Heart left ventricle (tissue), 16 donors: ENCODE measurements at regions not wholly inside any gene's neighbourhood (a gene's known extent, or its start where the extent isn't known, plus 50 kb on each side); places are given as distances from the start of the nearest gene placed in this dataset.
"Not testable (repeated sequence)": the region's sequence is repeated elsewhere in the genome, so short reads cannot be mapped to it uniquely, and the experiment has no call there.

Source experiments
- ATAC-seq, 4 donors: fragments of 200-7000 bp; cut with Tn5 transposase; one replicate each; pipeline ENCODE4 v1.9.1; 2020 to 2022; ENCODE audit warnings: moderate library complexity in 4 of 4, mild to moderate bottlenecking in 3 of 4, moderate number of reproducible peaks in 1 of 4
- DNase-seq, 5 donors: peaks; one replicate each; pipeline ENCODE4 v3.0.0-alpha.2; 2020
- H3K27ac ChIP-seq, 12 donors: fragments of 200-600 bp; sonication (generic) in 4 of 12; one replicate each; pipeline versions ENCODE4 v1.5.0 to v1.8.0; 2016 to 2022; ENCODE audit warnings: mild to moderate bottlenecking in 2 of 12
- H3K27me3 ChIP-seq, 9 donors: fragments of 200-600 bp; sonication (generic) in 2 of 9; one replicate each; pipeline versions ENCODE4 v1.5.1 to v1.8.0; 2016 to 2022; ENCODE audit warnings: mild to moderate bottlenecking in 3 of 9
- H3K36me3 ChIP-seq, 9 donors: fragments of 200-600 bp; sonication (generic) in 2 of 9; one replicate each; pipeline versions ENCODE4 v1.5.0 to v1.8.0; 2018 to 2022; ENCODE audit warnings: mild to moderate bottlenecking in 2 of 9
- H3K4me1 ChIP-seq, 12 donors: fragments of 200-600 bp; sonication (generic) in 4 of 12; one replicate each; pipeline versions ENCODE4 v1.5.0 to v1.8.0; 2016 to 2022; ENCODE audit warnings: mild to moderate bottlenecking in 3 of 12
- H3K4me3 ChIP-seq, 12 donors: fragments of 200-600 bp; sonication (generic) in 4 of 12; one replicate each; pipeline versions ENCODE4 v1.5.0 to v1.8.0; 2017 to 2022; ENCODE audit warnings: mild to moderate bottlenecking in 9 of 12, moderate library complexity in 4 of 12
- H3K9me3 ChIP-seq, 12 donors: fragments of 200-600 bp; sonication (generic) in 4 of 12; one replicate each; pipeline versions ENCODE4 v1.5.0 to v1.8.0; 2016 to 2022; ENCODE audit warnings: mild to moderate bottlenecking in 1 of 12
- POLR2A ChIP-seq, 2 donors: fragments of 450-650 bp; IDR thresholded peaks; one replicate each; pipeline ENCODE4 v1.6.1; 2017; ENCODE audit warnings: antibody characterized with exemption in 2 of 2, mild to moderate bottlenecking in 2 of 2, moderate library complexity in 2 of 2
- WGBS, 4 donors: extraction: QIAGEN DNeasy Blood & Tissue Kit in 2 of 4; methylation state at CpG; one replicate each; pipeline versions ENCODE4 v1.1.5 to v1.1.7; 2013 to 2018; 5-methylcytosine and 5-hydroxymethylcytosine counted together
- intact Hi-C, 10 donors: fragments of 100-400 bp; cut with DNase I; formaldehyde crosslinking; loops; one replicate each; pipeline versions ENCODE4 v1.11.1 to v1.14.2; 2022
- TF ChIP-seq, protein P1 (sequence below), 12 donors: fragments of 200-600 bp; sonication (generic) in 4 of 12; IDR thresholded peaks; one replicate each; pipeline versions ENCODE4 v1.5.0 to v1.8.0; 2018 to 2022; ENCODE audit warnings: antibody characterized with exemption in 12 of 12, mild to moderate bottlenecking in 5 of 12
- donor health status: ischemic (EF 13 %, LVEDD 7.1; RV severe dilation, severe dysfunction).
- donor health status: healthy with polysubstance abuse.
- donor health status: DM: no; HTN: yes; CAD: no.
- donor health status: DM: no; HTN: no; CAD: no.
- donor health status: ischemic (EF 25% LVEDD 6.9; RV normal size, moderate dysfunction).
- donor health status: ischemic (EF 25% LVEDD 5.7; RV mildly dilated, moderate dysfunction).
- donor health status: healthy.
- donor health status: DM: yes; HTN: yes; CAD: no.
- donor health status: ischemic (EF 35%, LVEDD 5.7; RV mildly dilated, moderate dysfunction).
- donor health status: nonischemic (EF 11% LVEDD 7.7; RV severe dilation, severe dysfunction).
- donor health status: DM: yes; HTN: yes; CAD: no.
- donor health status: PGD.
- donor health status: ischemic (EF 29% LVEDD 5.4; RV normal size, mild dysfunction).
- donor health status: nonischemic (EF 23%, LVEDD 6.1; RV moderate dilation, normal function).

DNA sequence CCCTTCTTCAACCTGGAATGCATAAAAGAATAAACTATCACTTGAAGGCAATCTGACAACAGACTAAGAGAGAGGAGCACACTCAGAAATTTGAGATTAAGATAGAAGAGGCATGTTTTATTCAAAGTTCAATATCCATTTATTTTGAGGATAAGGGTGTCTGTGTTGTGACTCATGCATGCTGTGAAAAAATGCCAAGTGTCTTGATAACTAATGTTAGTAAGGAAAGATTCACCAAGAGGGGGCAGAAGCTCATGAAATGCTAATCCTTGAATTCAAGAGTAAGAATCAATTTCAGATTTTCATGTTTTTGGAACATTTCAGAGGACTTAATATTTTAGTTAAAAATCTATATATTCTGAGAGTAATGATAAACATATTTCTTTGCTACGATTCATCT, 94.0 kb downstream of the IFI44 start:
- 61 to 69% (median 66%) methylated on average over 1 of the region's 1 CpG for WGBS, 4 donors
- Histone ChIP-seq H3K27me3 (no peaks in the 10 kb centered on the region), H3K36me3 (no peaks in the 10 kb centered on the region), H3K4me3 (no peak overlapping the region), H3K9me3 (peaks cover 0 to under 1% (median 0%) of the 10 kb centered on the region in 12 donors), H3K4me1 (no peaks in the 10 kb centered on the region), H3K27ac (no peak overlapping the region)
- ATAC-seq (no peak), DNase-seq (no peak)
- intact Hi-C loops, result no loop called here
- TF ChIP-seq, protein P1, sequence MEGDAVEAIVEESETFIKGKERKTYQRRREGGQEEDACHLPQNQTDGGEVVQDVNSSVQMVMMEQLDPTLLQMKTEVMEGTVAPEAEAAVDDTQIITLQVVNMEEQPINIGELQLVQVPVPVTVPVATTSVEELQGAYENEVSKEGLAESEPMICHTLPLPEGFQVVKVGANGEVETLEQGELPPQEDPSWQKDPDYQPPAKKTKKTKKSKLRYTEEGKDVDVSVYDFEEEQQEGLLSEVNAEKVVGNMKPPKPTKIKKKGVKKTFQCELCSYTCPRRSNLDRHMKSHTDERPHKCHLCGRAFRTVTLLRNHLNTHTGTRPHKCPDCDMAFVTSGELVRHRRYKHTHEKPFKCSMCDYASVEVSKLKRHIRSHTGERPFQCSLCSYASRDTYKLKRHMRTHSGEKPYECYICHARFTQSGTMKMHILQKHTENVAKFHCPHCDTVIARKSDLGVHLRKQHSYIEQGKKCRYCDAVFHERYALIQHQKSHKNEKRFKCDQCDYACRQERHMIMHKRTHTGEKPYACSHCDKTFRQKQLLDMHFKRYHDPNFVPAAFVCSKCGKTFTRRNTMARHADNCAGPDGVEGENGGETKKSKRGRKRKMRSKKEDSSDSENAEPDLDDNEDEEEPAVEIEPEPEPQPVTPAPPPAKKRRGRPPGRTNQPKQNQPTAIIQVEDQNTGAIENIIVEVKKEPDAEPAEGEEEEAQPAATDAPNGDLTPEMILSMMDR (IDR thresholded peaks at IDR 0.05), result no peak
- no peak for TF ChIP-seq POLR2A (IDR thresholded peaks at IDR 0.05)

DNA sequence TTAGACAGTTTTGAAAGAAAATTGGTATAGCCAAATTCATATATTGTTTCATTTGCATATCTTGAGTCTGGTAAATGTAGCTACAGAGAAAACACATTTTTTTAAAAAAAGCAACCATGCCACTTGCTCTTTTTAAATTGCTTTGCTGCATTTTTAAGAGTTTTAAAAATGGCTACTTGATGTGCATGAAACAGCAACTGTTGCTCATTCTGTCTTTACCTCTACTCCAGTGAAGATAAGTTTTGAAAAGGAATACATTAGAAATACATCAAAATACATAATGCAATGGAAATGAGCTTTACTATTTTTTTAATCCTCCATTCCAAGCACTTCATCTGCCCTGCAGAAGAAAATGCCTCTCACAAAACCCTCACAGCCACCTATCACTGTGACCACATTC, 95.5 kb downstream of the IFI44 start:
- ATAC-seq (no peak), DNase-seq (no peak)
- Histone ChIP-seq H3K4me1 (no peaks in the 10 kb centered on the region), H3K36me3 (no peaks in the 10 kb centered on the region), H3K27ac (no peak overlapping the region), H3K9me3 (no peaks in the 10 kb centered on the region), H3K27me3 (no peaks in the 10 kb centered on the region), H3K4me3 (no peak overlapping the region)
- intact Hi-C loops, result no loop called here
- TF ChIP-seq POLR2A (IDR thresholded peaks at IDR 0.05), result no peak
- TF ChIP-seq, protein P1 (IDR thresholded peaks at IDR 0.05), result no peak

DNA sequence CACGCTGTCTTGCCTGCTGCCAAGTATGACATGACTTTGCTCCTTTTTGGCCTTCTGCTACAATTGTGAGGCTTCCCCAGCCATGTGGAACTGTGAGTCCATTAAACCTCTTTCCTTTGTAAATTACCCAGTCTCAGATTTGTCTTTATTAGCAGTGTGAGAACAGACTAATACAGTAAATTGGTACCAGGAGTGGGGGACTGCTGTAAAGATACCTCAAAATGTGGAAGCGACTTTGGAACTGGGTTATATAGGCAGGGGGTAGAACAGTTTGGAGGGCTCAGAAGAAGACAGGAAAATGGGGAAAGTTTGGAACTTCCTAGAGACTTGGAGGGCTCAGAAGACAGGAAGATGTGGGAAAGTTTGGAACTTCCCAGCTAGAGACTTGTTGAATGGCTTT, 104.0 kb downstream of the IFI44 start:
- H3K36me3 ChIP-seq, H3K27ac ChIP-seq, H3K9me3 ChIP-seq, H3K4me1 ChIP-seq, DNase-seq, H3K4me3 ChIP-seq, H3K27me3 ChIP-seq, intact Hi-C loops, ATAC-seq: not testable (repeated sequence)
- 66 to 86% (median 75%) methylated on average over 2 of the region's 2 CpGs for WGBS, 4 donors

DNA sequence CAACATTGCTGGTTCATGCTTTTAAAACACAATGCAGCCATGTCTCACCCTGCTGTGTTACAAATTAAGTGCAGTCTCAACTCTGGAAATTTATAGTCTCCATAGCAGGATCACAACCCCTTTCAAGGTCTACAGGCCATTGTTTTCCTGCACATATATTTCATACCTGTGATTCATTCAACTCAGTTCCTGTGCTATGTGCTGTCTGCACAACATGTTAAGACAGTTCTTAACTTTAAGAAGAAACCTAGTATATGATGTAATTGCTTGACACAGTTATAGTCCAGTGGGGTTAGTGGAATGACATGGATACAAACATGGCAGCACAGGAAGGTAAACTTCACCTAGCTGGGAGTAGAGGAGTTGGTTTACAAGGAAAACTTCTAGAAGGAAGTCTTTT, 106.4 kb downstream of the IFI44 start:
- intact Hi-C loops, result no loop called here
- TF ChIP-seq, protein P1 (IDR thresholded peaks at IDR 0.05), result no peak
- no peak for TF ChIP-seq POLR2A (IDR thresholded peaks at IDR 0.05)
- ATAC-seq, result no peak

DNA sequence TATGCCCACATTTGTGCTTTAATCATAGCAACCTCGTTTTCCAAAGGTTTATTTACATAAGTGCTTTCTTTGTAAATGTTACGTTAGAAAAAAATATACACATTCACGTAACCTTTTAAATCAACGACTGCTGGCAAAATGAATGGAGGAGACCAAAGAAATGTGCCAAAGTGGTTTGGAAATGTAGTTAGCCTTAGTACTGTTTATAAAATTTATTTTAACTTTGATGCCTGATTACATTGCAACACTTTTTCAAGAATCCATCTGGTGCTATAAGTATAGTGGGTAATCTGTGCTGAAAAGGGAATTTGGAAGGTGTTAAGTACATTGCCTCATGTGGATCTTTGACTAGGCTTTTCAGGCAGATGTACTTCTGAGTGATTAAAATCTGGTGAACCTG, 108.9 kb downstream of the IFI44 start:
- 68 to 82% (median 75%) methylated on average over 4 of the region's 4 CpGs for WGBS, 4 donors
- no peak for ATAC-seq
- DNase-seq, result no peak
- Histone ChIP-seq H3K4me1 (no peaks in the 10 kb centered on the region), H3K9me3 (peaks cover 0 to 4% (median 0%) of the 10 kb centered on the region in 12 donors), H3K27ac (no peak overlapping the region), H3K4me3 (no peak overlapping the region), H3K27me3 (no peaks in the 10 kb centered on the region), H3K36me3 (no peaks in the 10 kb centered on the region)
- no peak for TF ChIP-seq POLR2A (IDR thresholded peaks at IDR 0.05)
- TF ChIP-seq, protein P1 (IDR thresholded peaks at IDR 0.05), result no peak
- intact Hi-C loops, result no loop called here

More for the DNA sequence above, 106.4 kb downstream of the IFI44 start:
- Histone ChIP-seq H3K9me3 (peaks cover 0 to 4% (median 0%) of the 10 kb centered on the region in 12 donors), H3K27ac (no peak overlapping the region), H3K36me3 (no peaks in the 10 kb centered on the region), H3K27me3 (no peaks in the 10 kb centered on the region), H3K4me3 (no peak overlapping the region), H3K4me1 (no peaks in the 10 kb centered on the region)
- DNase-seq, result no peak
